ENCODE measurements at regions not wholly inside any gene's neighbourhood (a gene's known extent, or its start where the extent isn't known, plus 50 kb on each side); places are given as distances from the start of the nearest gene placed in this dataset.

DNA sequence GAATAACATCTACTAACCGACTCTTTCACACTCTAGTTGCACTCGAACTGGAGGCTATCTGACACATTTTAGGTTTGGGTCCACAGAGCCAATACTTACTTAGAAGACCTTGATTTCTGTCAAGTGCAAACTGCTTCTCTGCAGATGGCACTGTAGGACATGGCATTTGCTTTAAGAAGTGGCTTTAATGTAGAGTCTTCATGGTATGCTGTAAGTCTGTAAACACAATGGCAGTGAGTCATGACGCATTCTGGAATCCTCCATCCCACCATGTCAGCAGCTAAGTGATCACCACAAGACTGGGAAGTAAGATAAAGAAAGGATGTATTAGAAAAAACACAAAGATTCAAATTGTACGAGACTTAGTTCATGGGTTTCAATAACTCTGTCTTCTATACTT is 377.0 kb upstream of the NOX3 start:
- TF ChIP-seq POLR2A (IDR thresholded peaks at IDR 0.05) (no peak), EP300 (IDR thresholded peaks at IDR 0.05) (no peak)
- TF ChIP-seq, protein P1, sequence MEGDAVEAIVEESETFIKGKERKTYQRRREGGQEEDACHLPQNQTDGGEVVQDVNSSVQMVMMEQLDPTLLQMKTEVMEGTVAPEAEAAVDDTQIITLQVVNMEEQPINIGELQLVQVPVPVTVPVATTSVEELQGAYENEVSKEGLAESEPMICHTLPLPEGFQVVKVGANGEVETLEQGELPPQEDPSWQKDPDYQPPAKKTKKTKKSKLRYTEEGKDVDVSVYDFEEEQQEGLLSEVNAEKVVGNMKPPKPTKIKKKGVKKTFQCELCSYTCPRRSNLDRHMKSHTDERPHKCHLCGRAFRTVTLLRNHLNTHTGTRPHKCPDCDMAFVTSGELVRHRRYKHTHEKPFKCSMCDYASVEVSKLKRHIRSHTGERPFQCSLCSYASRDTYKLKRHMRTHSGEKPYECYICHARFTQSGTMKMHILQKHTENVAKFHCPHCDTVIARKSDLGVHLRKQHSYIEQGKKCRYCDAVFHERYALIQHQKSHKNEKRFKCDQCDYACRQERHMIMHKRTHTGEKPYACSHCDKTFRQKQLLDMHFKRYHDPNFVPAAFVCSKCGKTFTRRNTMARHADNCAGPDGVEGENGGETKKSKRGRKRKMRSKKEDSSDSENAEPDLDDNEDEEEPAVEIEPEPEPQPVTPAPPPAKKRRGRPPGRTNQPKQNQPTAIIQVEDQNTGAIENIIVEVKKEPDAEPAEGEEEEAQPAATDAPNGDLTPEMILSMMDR (IDR thresholded peaks at IDR 0.05) = no peak

Measured in stomach (tissue), 4 donors.